GM23338 (cell line): ENCODE measurements at regions not wholly inside any gene's neighbourhood (a gene's known extent, or its start where the extent isn't known, plus 50 kb on each side); places are given as distances from the start of the nearest gene placed in this dataset.

ENCODE experiments used
- ATAC-seq: fragments of 200-7000 bp; cut with Tn5 transposase; 3 replicates; pipeline ENCODE4 v1.9.1; 2020
- DNase-seq: peaks from one replicate; pipeline ENCODE4 v3.0.0-alpha.2; 2015; ENCODE audit warnings: low spot score
- H2AFZ ChIP-seq: fragments of 200-600 bp; sonication (generic); 2 replicates; pipeline ENCODE4 v1.8.0; 2016; ENCODE audit warnings: antibody characterized with exemption, mild to moderate bottlenecking, moderate library complexity
- H3F3A ChIP-seq: fragments of 200-600 bp; sonication (generic); replicated peaks from 2 replicates; pipeline ENCODE4 v1.8.0; 2017; ENCODE audit warnings: antibody characterized with exemption, mixed run types, low read depth
- H3K27ac ChIP-seq: fragments of 200-600 bp; sonication (generic); 2 replicates; pipeline ENCODE4 v1.6.1; 2016; ENCODE audit warnings: low read depth
- H3K27me3 ChIP-seq: fragments of 200-600 bp; sonication (generic); 2 replicates; pipeline ENCODE4 v1.8.0; 2016; ENCODE audit warnings: mild to moderate bottlenecking, mixed run types, moderate library complexity; ENCODE audit not compliant: insufficient read depth
- H3K36me3 ChIP-seq: fragments of 200-600 bp; sonication (generic); 2 replicates; pipeline ENCODE4 v1.8.0; 2016; ENCODE audit warnings: mild to moderate bottlenecking; ENCODE audit not compliant: insufficient read depth
- H3K4me1 ChIP-seq: fragments of 200-600 bp; sonication (generic); 2 replicates; pipeline ENCODE4 v1.8.0; 2016; ENCODE audit warnings: mild to moderate bottlenecking, moderate library complexity; ENCODE audit not compliant: insufficient read depth
- H3K4me2 ChIP-seq: fragments of 200-600 bp; sonication (generic); 2 replicates; pipeline ENCODE4 v1.7.1; 2017; ENCODE audit warnings: mixed run types
- H3K4me3 ChIP-seq: fragments of 200-600 bp; sonication (generic); 2 replicates; pipeline ENCODE4 v1.6.1; 2016; ENCODE audit warnings: mixed run types
- H3K79me2 ChIP-seq: fragments of 200-600 bp; sonication (generic); replicated peaks from 2 replicates; pipeline ENCODE4 v1.8.0; 2017; ENCODE audit warnings: mild to moderate bottlenecking; ENCODE audit not compliant: insufficient read depth
- H3K9me2 ChIP-seq: fragments of 200-600 bp; sonication (generic); 2 replicates; pipeline ENCODE4 v1.8.0; 2017; ENCODE audit not compliant: insufficient read depth
- H4K20me1 ChIP-seq: fragments of 200-600 bp; sonication (generic); replicated peaks from 2 replicates; pipeline ENCODE4 v1.8.0; 2017; ENCODE audit warnings: mild to moderate bottlenecking; ENCODE audit not compliant: insufficient read depth
- H3K27ac Mint-ChIP-seq: 2 replicates; pipeline ENCODE4 v1.8.0; 2020; ENCODE audit warnings: inconsistent platforms, mild to moderate bottlenecking, moderate library complexity, mixed read lengths
- H3K27me3 Mint-ChIP-seq: 3 replicates; pipeline ENCODE4 v1.8.0; 2022; ENCODE audit warnings: low read depth, mild to moderate bottlenecking, moderate library complexity, mixed read lengths, inconsistent platforms; ENCODE audit not compliant: insufficient read depth, poor library complexity
- H3K36me3 Mint-ChIP-seq: 3 replicates; pipeline ENCODE4 v1.8.0; 2021; ENCODE audit warnings: low read depth, mild to moderate bottlenecking, inconsistent platforms, moderate library complexity, mixed read lengths
- H3K4me1 Mint-ChIP-seq: 3 replicates; pipeline ENCODE4 v1.8.0; 2020; ENCODE audit warnings: mild to moderate bottlenecking, inconsistent platforms, mixed read lengths
- H3K4me3 Mint-ChIP-seq: 3 replicates; pipeline ENCODE4 v1.8.0; 2021; ENCODE audit warnings: moderate library complexity, mild to moderate bottlenecking, inconsistent platforms, mixed read lengths
- H3K9me3 Mint-ChIP-seq: 3 replicates; pipeline ENCODE4 v1.8.0; 2020; ENCODE audit warnings: moderate library complexity, mild to moderate bottlenecking, inconsistent platforms, mixed read lengths
- CREB1 ChIP-seq: fragments of 250-450 bp; sonication (Bioruptor Pico); IDR thresholded peaks from 2 replicates; pipeline ENCODE4 v1.5.0; 2020; ENCODE audit warnings: low read depth, mild to moderate bottlenecking, moderate library complexity
- ETS1 ChIP-seq: IDR thresholded peaks from 2 replicates; pipeline ENCODE4 v1.6.1; 2016; ENCODE audit warnings: antibody characterized with exemption
- EZH2 ChIP-seq: fragments of 200-600 bp; sonication (generic); IDR thresholded peaks from one replicate; pipeline ENCODE4 v1.8.0; 2017; ENCODE audit warnings: antibody characterized with exemption, mild to moderate bottlenecking, low read depth; ENCODE audit not compliant: unreplicated experiment
- EZH2phosphoT487 ChIP-seq: fragments of 200-600 bp; sonication (generic); IDR thresholded peaks from one replicate; pipeline ENCODE4 v1.8.1; 2018; ENCODE audit warnings: antibody characterized with exemption; ENCODE audit not compliant: unreplicated experiment
- NANOG ChIP-seq: IDR thresholded peaks from 2 replicates; pipeline ENCODE4 v1.6.1; 2016; ENCODE audit warnings: antibody characterized with exemption, borderline replicate concordance
- POLR2AphosphoS5 ChIP-seq: IDR thresholded peaks from 2 replicates; pipeline ENCODE4 v1.6.1; 2016; ENCODE audit warnings: antibody characterized with exemption, low read depth
- REST ChIP-seq: IDR thresholded peaks from one replicate; pipeline ENCODE4 v1.6.1; 2018; ENCODE audit warnings: antibody characterized with exemption; ENCODE audit not compliant: unreplicated experiment
- STAT1 ChIP-seq: IDR thresholded peaks from one replicate; pipeline ENCODE4 v1.6.1; 2016; ENCODE audit warnings: antibody characterized with exemption; ENCODE audit not compliant: unreplicated experiment
- ZNF331 ChIP-seq: fragments of 250-450 bp; sonication (Bioruptor Pico); IDR thresholded peaks from 2 replicates; pipeline ENCODE4 v1.5.0; 2020; ENCODE audit warnings: low read depth, mild to moderate bottlenecking, moderate library complexity
- ZNF462 ChIP-seq: fragments of 250-450 bp; sonication (Bioruptor Pico); IDR thresholded peaks from 2 replicates; pipeline ENCODE4 v1.5.0; 2020; ENCODE audit warnings: mild to moderate bottlenecking, moderate library complexity

GRCh38 chr18:24837066-24837465 is 376.6 kb downstream of the HRH4 start:
- no peak overlapping the region for H3K27ac Mint-ChIP-seq
- ATAC-seq (no peak), DNase-seq (no peak)
- Histone ChIP-seq H2AFZ (no peak overlapping the region), H3K27ac (no peak overlapping the region), H3F3A (no peaks in the 10 kb centered on the region), H4K20me1 (no peaks in the 10 kb centered on the region), H3K9me2 (no peaks in the 10 kb centered on the region), H3K4me2 (no peak overlapping the region), H3K4me3 (no peak overlapping the region), H3K36me3 (no peaks in the 10 kb centered on the region), H3K27me3 (no peaks in the 10 kb centered on the region), H3K79me2 (no peaks in the 10 kb centered on the region), H3K4me1 (no peaks in the 10 kb centered on the region)
- no peaks in the 10 kb centered on the region for H3K36me3 Mint-ChIP-seq
- H3K27me3 Mint-ChIP-seq: no peaks in the 10 kb centered on the region
- H3K4me3 Mint-ChIP-seq: no peak overlapping the region
- peaks cover 14% of the 10 kb centered on the region; the same call in 2 of the 3 replicates for H3K4me1 Mint-ChIP-seq
- H3K9me3 Mint-ChIP-seq: no peaks in the 10 kb centered on the region
- TF ChIP-seq ZNF331 (CRISPR knock-in tag): no peak
- no peak for TF ChIP-seq CREB1 (CRISPR knock-in tag)
- TF ChIP-seq ZNF462 (CRISPR knock-in tag): no peak
- TF ChIP-seq EZH2: no peak
- TF ChIP-seq EZH2phosphoT487: no peak
- TF ChIP-seq STAT1: no peak
- TF ChIP-seq NANOG: no peak
- TF ChIP-seq POLR2AphosphoS5: no peak

- no peak for DNase-seq
- TF ChIP-seq ETS1 (no peak), NANOG (no peak), EZH2 (no peak), ZNF331 (CRISPR knock-in tag) (no peak), REST (no peak)
- no peak overlapping the region for H3K27ac Mint-ChIP-seq
These were observed 379.6 kb downstream of the HRH4 start for GRCh38 chr18:24840051-24840450.

More at GRCh38 chr18:24840051-24840450, 379.6 kb downstream of the HRH4 start:
- Histone ChIP-seq H3K27me3 (no peaks in the 10 kb centered on the region), H3K4me2 (no peak overlapping the region), H3K4me3 (no peak overlapping the region), H2AFZ (no peak overlapping the region), H3K79me2 (no peaks in the 10 kb centered on the region), H3K4me1 (no peaks in the 10 kb centered on the region), H3K9me2 (no peaks in the 10 kb centered on the region), H3F3A (no peaks in the 10 kb centered on the region), H3K36me3 (no peaks in the 10 kb centered on the region), H3K27ac (no peak overlapping the region), H4K20me1 (no peaks in the 10 kb centered on the region)
- Mint-ChIP-seq H3K9me3 (no peaks in the 10 kb centered on the region), H3K27me3 (no peaks in the 10 kb centered on the region), H3K4me1 (peaks cover 14% of the 10 kb centered on the region; the same call in 2 of the 3 replicates), H3K36me3 (no peaks in the 10 kb centered on the region), H3K4me3 (no peak overlapping the region)
- ATAC-seq: no peak
